ENCODE measurements at regions not wholly inside any gene's neighbourhood (a gene's known extent, or its start where the extent isn't known, plus 50 kb on each side); places are given as distances from the start of the nearest gene placed in this dataset.

DNA sequence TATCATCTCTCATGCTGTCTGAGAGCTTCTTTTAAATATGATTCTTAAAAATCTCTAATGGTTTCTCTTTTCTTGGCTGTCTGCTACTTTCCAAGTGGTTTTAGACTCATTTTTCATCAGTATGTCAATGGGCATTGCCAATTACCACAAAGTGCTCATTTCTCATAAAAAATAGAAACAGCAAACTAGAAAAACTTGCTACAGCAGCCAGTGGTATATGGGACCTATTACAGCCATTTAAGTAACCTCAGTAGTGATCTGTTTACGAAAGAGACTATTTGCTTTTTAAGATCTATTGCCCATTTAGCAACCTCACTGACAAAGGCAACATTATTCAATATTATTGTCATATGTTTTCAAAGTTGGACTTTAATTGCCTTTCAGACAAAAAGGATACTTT is 207.1 kb upstream of the RHOBTB1 start:
- TF ChIP-seq, protein P1, sequence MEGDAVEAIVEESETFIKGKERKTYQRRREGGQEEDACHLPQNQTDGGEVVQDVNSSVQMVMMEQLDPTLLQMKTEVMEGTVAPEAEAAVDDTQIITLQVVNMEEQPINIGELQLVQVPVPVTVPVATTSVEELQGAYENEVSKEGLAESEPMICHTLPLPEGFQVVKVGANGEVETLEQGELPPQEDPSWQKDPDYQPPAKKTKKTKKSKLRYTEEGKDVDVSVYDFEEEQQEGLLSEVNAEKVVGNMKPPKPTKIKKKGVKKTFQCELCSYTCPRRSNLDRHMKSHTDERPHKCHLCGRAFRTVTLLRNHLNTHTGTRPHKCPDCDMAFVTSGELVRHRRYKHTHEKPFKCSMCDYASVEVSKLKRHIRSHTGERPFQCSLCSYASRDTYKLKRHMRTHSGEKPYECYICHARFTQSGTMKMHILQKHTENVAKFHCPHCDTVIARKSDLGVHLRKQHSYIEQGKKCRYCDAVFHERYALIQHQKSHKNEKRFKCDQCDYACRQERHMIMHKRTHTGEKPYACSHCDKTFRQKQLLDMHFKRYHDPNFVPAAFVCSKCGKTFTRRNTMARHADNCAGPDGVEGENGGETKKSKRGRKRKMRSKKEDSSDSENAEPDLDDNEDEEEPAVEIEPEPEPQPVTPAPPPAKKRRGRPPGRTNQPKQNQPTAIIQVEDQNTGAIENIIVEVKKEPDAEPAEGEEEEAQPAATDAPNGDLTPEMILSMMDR (conservative IDR thresholded peaks at IDR 0.05; ENCODE audit: low read depth) = no peak
- CTCF ChIA-PET = interaction anchor here (2.5 kb wide), 1 partner anchor 10 kb away, joined by 13 read pairs; no protein-coding TSS in a partner anchor

DNA sequence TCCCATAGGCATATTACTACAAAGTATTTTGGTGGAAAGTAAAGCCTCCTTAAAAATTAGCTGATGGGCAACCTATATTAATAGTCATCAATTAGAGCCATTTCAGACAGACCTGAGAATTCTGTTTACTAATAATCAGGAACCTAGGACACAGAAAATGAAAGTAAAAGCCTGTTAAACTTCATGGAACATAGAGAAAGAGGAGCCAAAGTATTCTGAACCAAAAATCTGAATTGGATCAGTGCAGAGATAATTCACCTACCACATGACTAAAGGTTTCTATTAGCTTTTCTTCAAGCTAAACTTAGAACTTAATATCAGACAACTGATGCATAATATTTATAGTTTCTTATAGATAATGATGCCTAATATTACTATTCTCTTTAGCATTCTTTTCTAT is 204.5 kb upstream of the RHOBTB1 start:
- H3K27ac ChIP-seq = no peak overlapping the region
- CTCF ChIA-PET = no interaction called here
- no peak for DNase-seq (ENCODE audit: low spot score)
- TF ChIP-seq, protein P1 (conservative IDR thresholded peaks at IDR 0.05; ENCODE audit: low read depth) = no peak
- POLR2A ChIA-PET (ENCODE audit: low non-redundant PET) = no interaction called here

More for the DNA sequence above, 207.1 kb upstream of the RHOBTB1 start:
- H3K27ac ChIP-seq = no peak overlapping the region
- POLR2A ChIA-PET (ENCODE audit: low non-redundant PET) = no interaction called here
- DNase-seq (ENCODE audit: low spot score) = no peak

- ChIA-PET POLR2A (ENCODE audit: low non-redundant PET) (no interaction called here), CTCF (no interaction called here)
- TF ChIP-seq, protein P1 (conservative IDR thresholded peaks at IDR 0.05; ENCODE audit: low read depth) = no peak
- DNase-seq (ENCODE audit: low spot score) = no peak
- H3K27ac ChIP-seq = no peak overlapping the region
Measured at GRCh38 chr10:61142987-61143386, 199.0 kb upstream of the RHOBTB1 start.

DNA sequence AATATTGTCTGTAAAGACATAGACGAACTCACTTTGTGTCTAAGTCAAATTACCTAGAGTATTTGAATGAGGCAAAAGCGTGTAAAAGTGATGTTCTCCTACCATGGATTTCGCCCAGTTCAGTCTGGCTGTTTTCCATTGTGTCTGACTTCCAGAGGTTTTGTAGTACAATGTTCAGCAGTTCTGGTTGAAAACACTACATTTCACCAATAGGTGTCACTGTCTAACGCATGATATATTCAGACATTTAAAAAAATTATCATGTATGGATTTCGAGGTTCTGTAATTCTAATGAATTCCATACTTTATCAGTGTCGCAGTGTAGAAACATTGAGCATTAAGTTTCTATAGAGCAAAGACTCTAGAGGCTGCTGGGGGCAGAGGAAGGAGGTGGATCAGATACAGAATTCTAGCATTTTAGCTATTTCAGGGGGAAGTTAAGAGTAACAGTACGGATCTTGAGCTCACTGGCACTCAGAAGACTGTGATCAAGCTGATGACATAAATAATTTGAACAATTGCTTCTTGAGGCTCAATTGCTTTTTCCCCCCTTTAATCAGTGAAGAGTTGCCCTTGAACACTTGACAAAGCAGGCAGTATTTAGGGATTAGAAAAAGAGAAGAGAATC is 196.9 kb upstream of the RHOBTB1 start:
- DNase-seq (ENCODE audit: low spot score) = peak; percentile 30
- TF ChIP-seq, protein P1 (conservative IDR thresholded peaks at IDR 0.05; ENCODE audit: low read depth) = peak; percentile 70
- ChIA-PET CTCF (interaction anchor here (0.5 to 2.3 kb wide), 11 partner anchors 9 to 538 kb away, joined by 3 to 13 read pairs (median 3); no protein-coding TSS in a partner anchor), POLR2A (ENCODE audit: low non-redundant PET) (no interaction called here)
- no peak overlapping the region for H3K27ac ChIP-seq

DNA sequence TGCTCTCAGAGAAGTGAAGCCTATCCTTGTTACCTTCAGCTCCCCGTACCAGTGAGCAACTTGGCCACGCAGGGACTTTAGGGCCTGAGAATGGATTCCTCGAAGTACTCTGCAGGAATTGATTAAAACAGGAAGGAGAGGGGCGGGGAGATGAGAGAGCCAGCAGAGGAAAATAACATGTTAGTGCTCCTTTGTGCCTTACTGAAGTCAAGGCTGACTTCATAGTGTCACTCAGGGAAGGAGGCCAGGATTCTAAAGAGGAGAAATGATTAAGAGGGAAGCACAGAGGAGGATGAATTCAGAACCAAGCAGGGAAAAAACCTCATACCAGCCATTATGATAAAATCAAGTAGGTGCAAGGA is 195.6 kb upstream of the RHOBTB1 start:
- no peak overlapping the region for H3K27ac ChIP-seq
- POLR2A ChIA-PET (ENCODE audit: low non-redundant PET) = no interaction called here
- CTCF ChIA-PET = interaction anchor here (0.6 to 1.5 kb wide), 3 partner anchors 21 to 853 kb away, joined by 3 to 6 read pairs (median 4); no protein-coding TSS in a partner anchor
- no peak for DNase-seq (ENCODE audit: low spot score)
- TF ChIP-seq, protein P1 (conservative IDR thresholded peaks at IDR 0.05; ENCODE audit: low read depth) = no peak

DNA sequence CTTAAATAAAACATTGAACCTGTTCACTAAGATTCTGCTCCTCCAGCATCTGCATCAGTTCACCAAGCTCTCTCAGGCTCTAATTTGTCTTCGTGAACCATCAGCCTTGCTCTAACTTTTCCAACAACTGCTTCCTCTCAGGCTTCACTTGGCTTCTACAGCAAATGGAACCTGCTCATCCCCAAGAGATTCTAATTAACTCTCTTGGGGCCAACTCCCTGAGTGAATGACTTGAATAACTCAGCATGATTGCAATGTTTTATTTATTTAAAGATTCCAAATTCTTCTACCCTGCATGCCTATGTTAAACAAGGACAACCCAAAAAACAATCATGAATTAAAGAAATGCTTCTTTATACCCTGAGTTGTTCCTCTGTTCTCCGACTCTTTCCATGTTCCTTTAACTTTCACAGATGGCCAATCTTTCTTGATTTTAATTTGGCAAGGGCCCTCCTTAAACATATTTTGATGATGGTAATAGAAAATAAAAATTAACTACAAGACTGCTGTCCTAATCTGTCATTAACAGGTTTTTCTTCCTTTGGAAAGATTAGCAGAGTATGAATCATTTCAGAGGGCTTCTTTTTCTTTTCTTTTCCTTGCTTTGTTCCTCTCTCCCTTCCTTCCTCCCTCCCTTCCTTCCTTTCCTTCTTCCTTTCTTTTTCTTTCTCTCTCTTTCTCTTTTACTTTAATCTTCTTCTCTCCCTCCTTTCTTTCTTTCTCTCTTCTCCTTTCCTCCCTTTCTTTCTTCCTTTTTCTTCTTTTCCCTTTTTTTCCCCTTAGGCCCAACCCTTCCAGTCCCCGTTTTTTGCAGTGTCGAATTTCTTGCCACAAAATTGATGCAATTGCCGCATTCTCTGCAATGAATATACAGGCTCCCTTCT is 195.0 kb upstream of the RHOBTB1 start:
- ChIA-PET POLR2A (ENCODE audit: low non-redundant PET) (no interaction called here), CTCF (interaction anchor here (0.6 to 1.1 kb wide), 3 partner anchors 25 to 854 kb away, joined by 3 to 6 read pairs (median 4); no protein-coding TSS in a partner anchor)
- TF ChIP-seq, protein P1 (conservative IDR thresholded peaks at IDR 0.05; ENCODE audit: low read depth) = no peak
- H3K27ac ChIP-seq = no peak overlapping the region
- DNase-seq (ENCODE audit: low spot score) = no peak

All from RWPE1 (cell line).